ENCODE measurements at regions not wholly inside any gene's neighbourhood (a gene's known extent, or its start where the extent isn't known, plus 50 kb on each side); places are given as distances from the start of the nearest gene placed in this dataset.

DNA sequence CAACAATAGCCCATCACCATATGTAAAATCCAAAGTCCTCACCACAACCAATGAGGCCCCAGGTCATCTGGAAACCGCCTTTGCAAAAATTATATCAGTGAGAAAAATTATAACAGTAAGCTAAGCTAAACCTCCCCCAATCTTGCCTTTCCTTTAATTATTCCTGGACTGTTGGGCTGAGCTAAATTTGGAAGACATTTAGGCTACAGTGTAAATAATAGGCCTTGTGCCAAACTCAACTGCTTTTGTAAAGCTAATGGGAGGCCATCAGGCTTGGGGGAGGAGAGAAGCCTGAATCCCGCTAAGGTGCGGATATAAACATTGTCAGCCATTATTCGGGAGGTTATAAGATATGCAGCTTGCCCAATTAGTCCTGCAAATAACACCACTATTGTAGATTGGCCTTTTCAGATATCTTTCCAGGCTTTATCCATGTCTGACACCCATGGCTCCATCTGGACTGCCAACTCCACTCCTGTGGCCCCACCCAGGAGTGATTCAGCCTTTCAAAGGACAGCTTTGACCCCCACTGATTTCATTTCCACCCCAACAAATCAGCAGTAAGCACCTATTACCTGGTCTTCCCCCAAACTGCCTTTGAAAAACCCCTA, 53.0 kb upstream of the CA12 start:
- H3K4me3 ChIP-seq (ENCODE audit: low read length) = no peak overlapping the region
- no peak for DNase-seq (ENCODE audit: low read depth)
- TF ChIP-seq, protein P1, sequence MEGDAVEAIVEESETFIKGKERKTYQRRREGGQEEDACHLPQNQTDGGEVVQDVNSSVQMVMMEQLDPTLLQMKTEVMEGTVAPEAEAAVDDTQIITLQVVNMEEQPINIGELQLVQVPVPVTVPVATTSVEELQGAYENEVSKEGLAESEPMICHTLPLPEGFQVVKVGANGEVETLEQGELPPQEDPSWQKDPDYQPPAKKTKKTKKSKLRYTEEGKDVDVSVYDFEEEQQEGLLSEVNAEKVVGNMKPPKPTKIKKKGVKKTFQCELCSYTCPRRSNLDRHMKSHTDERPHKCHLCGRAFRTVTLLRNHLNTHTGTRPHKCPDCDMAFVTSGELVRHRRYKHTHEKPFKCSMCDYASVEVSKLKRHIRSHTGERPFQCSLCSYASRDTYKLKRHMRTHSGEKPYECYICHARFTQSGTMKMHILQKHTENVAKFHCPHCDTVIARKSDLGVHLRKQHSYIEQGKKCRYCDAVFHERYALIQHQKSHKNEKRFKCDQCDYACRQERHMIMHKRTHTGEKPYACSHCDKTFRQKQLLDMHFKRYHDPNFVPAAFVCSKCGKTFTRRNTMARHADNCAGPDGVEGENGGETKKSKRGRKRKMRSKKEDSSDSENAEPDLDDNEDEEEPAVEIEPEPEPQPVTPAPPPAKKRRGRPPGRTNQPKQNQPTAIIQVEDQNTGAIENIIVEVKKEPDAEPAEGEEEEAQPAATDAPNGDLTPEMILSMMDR (conservative IDR thresholded peaks at IDR 0.05; ENCODE audit: low read depth, low read length) = no peak

GRCh38 chr15:63435204-63435820, 53.7 kb upstream of the CA12 start:
- H3K4me3 ChIP-seq (ENCODE audit: low read length) = no peak overlapping the region
- DNase-seq (ENCODE audit: low read depth) = no peak
- TF ChIP-seq, protein P1 (conservative IDR thresholded peaks at IDR 0.05; ENCODE audit: low read depth, low read length) = no peak

- no peak for DNase-seq (ENCODE audit: low read depth)
- TF ChIP-seq, protein P1 (conservative IDR thresholded peaks at IDR 0.05; ENCODE audit: low read depth, low read length) = no peak
- no peak overlapping the region for H3K4me3 ChIP-seq (ENCODE audit: low read length)
These were observed 54.7 kb upstream of the CA12 start for GRCh38 chr15:63436341-63436740.

- TF ChIP-seq, protein P1 (conservative IDR thresholded peaks at IDR 0.05; ENCODE audit: low read depth, low read length) = no peak
- no peak overlapping the region for H3K4me3 ChIP-seq (ENCODE audit: low read length)
- peak; percentile 38 for DNase-seq (ENCODE audit: low read depth)
These were observed 55.3 kb upstream of the CA12 start for GRCh38 chr15:63436872-63437375.

DNA sequence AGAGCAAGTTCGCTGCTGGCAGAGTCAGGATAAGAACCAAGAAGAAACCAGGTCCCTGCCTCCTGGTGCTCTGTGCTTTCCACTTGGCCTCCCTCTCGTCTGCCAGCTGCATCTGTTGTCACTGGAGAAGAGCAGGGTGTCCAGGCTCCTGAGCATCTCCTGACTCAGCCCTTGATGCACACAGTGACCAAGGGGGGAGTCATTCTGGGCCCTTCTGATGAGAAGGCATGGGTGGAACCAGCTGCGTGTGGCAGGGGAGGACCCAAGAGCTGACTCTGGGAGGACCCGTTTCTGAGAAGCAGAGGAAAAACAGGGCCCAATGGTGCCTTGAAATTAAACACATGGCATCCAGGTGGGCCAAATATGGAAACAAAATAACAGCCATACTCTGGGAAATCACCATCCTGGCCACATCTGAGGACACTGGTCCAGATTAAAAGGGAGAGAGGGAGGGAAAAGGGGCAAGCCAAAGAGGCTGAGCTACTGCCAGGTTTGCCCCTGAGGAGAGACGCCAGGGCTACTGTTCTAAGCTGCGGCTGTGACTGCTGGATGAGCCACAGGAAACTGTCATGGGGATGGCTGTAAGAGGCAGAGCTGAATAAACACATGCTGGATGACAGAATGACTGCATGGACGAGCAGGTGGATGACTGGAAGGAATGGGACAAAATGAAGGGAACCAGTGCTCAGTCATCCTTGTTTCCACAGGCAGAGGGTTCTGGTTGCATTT, 58.1 kb upstream of the CA12 start:
- H3K4me3 ChIP-seq (ENCODE audit: low read length) = no peak overlapping the region
- TF ChIP-seq, protein P1 (conservative IDR thresholded peaks at IDR 0.05; ENCODE audit: low read depth, low read length) = no peak
- DNase-seq (ENCODE audit: low read depth) = no peak

DNA sequence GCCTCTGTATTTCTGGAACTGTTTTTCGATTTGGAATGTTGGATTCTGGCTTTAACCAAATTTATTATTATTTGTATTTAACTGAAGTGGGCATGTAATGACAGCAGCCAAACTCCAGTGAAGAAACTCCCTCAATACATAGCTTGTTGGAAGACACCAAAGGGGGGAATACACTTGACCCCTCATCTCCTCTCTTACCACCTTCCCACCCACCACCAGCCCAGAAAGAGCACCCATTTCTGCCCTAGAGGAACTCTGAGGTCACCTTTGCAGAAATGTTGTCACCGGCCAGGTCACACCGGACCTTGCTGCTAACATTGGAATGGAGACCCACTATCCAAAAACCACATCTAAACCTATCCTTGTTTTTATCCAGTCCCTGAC, 58.6 kb upstream of the CA12 start:
- no peak overlapping the region for H3K4me3 ChIP-seq (ENCODE audit: low read length)
- DNase-seq (ENCODE audit: low read depth) = no peak
- TF ChIP-seq, protein P1 (conservative IDR thresholded peaks at IDR 0.05; ENCODE audit: low read depth, low read length) = no peak

Data from retinal pigment epithelial cell (primary cell).